ENCODE measurements at regions not wholly inside any gene's neighbourhood (a gene's known extent, or its start where the extent isn't known, plus 50 kb on each side); places are given as distances from the start of the nearest gene placed in this dataset.

DNA sequence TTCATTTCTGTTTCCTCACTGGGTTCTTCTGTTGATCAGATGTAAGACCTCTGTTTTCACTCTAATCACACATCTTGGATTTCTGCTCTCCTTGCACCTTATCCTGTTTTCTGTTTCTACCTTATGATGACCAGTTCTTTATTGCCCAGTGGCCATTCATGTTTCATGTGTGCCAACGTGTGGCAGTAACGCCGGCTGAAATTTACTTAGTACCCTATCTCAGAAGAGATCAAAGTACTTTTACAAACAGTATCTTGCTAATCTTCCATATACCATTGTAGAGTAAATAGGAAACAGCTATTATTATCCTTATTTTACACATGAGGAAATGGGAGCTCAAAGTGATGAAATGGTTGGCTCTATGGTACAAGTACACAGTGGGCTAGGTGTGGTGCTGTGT, 74.0 kb downstream of the GATA3 start:
- Mint-ChIP-seq H3K4me1 (ENCODE audit: unreplicated experiment) (no peaks in the 10 kb centered on the region), H3K27ac (ENCODE audit: unreplicated experiment) (no peak overlapping the region), H3K4me3 (ENCODE audit: unreplicated experiment) (no peak overlapping the region), H3K36me3 (ENCODE audit: low read depth, unreplicated experiment) (no peaks in the 10 kb centered on the region), H3K9me3 (ENCODE audit: unreplicated experiment) (no peaks in the 10 kb centered on the region), H3K27me3 (ENCODE audit: unreplicated experiment) (no peaks in the 10 kb centered on the region)
- DNase-seq (ENCODE audit: low spot score): no peak
- TF ChIP-seq, protein P1, sequence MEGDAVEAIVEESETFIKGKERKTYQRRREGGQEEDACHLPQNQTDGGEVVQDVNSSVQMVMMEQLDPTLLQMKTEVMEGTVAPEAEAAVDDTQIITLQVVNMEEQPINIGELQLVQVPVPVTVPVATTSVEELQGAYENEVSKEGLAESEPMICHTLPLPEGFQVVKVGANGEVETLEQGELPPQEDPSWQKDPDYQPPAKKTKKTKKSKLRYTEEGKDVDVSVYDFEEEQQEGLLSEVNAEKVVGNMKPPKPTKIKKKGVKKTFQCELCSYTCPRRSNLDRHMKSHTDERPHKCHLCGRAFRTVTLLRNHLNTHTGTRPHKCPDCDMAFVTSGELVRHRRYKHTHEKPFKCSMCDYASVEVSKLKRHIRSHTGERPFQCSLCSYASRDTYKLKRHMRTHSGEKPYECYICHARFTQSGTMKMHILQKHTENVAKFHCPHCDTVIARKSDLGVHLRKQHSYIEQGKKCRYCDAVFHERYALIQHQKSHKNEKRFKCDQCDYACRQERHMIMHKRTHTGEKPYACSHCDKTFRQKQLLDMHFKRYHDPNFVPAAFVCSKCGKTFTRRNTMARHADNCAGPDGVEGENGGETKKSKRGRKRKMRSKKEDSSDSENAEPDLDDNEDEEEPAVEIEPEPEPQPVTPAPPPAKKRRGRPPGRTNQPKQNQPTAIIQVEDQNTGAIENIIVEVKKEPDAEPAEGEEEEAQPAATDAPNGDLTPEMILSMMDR (IDR thresholded peaks at IDR 0.05; ENCODE audit: unreplicated experiment): no peak

DNA sequence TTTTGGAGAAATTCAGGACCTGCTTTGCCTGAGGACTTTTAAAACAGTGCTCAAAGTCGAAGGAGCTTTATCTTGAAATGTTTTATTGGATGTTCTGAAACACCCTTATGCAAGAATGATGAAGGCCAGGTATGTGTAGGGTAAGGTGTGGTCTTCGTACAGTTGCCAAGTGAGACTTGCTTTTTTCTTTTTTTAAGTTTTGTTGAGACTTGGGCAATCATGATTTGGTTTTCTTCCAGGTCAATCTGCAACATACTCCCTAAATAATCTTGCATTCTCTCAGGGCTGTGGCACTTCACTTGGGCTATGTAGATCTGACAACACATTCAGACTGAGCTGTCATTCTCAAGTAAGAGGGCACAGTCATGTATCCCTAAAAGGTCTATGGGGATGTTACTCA, 75.0 kb downstream of the GATA3 start:
- Mint-ChIP-seq H3K4me3 (ENCODE audit: unreplicated experiment) (no peak overlapping the region), H3K4me1 (ENCODE audit: unreplicated experiment) (no peaks in the 10 kb centered on the region), H3K27ac (ENCODE audit: unreplicated experiment) (no peak overlapping the region), H3K9me3 (ENCODE audit: unreplicated experiment) (no peaks in the 10 kb centered on the region), H3K27me3 (ENCODE audit: unreplicated experiment) (no peaks in the 10 kb centered on the region), H3K36me3 (ENCODE audit: low read depth, unreplicated experiment) (no peaks in the 10 kb centered on the region)
- DNase-seq (ENCODE audit: low spot score): no peak
- TF ChIP-seq, protein P1 (IDR thresholded peaks at IDR 0.05; ENCODE audit: unreplicated experiment): no peak

DNA sequence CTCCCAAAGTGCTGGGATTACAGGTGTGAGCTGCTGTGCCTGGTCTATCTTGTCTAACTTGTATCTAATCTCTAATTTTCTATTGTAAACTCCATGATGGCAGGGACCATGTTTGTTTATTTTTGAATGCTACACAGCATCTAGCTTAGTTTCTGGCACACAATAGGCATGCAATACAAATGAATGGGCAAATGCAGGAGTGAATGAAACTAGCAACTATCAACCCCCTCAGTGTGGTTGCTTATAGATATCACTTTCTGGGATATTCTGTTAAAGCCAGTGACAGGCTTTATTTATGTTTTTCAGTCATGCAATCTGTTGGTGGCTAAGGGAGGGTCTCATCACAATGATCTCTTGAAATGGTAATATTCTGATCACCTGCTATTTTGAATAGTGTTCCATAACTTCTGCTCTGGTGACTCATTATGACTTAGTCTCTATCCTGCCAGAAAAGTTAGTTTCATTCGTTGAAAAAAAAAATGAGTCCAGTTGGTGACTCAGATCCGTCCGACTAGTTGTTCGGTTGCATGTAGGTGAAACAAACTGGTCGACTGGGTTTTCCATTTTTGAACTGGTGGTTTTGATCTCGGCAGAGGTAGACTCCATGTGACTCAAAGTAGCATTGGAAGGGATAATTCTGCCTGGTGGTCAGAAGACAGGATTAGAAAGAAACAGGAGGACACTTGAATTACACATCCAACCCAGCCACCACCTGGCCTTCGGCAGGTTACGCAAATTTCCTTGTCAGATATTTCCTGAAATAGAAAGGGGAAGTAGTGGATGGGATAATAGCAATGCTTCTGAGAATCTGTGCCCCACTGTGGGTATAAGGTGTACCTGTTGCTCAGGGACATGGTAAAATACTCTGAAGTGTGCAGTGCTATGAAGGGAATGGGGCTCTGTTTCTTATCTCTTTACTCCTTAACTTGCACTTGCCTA, 76.8 kb downstream of the GATA3 start:
- no peak for DNase-seq (ENCODE audit: low spot score)

DNA sequence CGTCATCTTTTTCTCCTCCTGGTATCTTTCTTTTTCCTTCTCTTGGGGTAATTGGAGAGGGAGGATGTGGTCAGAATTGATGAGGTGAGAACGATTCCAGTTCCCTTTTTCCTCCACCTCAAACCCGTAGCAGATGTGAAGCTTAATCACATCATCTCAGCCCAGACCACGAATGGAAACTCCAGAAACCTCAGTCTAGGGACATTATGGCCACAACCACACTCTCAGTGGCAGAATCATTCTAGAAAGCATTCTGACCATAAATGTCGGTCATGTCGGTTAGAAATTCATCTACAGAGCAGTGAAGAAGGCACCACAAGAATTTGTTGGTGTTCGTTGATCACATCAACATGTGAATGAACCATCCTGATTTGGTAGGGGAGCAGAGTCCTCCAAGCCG, 78.7 kb downstream of the GATA3 start:
- Mint-ChIP-seq H3K4me1 (ENCODE audit: unreplicated experiment) (no peaks in the 10 kb centered on the region), H3K27ac (ENCODE audit: unreplicated experiment) (no peak overlapping the region), H3K4me3 (ENCODE audit: unreplicated experiment) (no peak overlapping the region), H3K27me3 (ENCODE audit: unreplicated experiment) (no peaks in the 10 kb centered on the region), H3K36me3 (ENCODE audit: low read depth, unreplicated experiment) (no peaks in the 10 kb centered on the region), H3K9me3 (ENCODE audit: unreplicated experiment) (no peaks in the 10 kb centered on the region)
- DNase-seq (ENCODE audit: low spot score): no peak
- TF ChIP-seq, protein P1 (IDR thresholded peaks at IDR 0.05; ENCODE audit: unreplicated experiment): no peak

More for the DNA sequence above, 76.8 kb downstream of the GATA3 start:
- Mint-ChIP-seq H3K4me1 (ENCODE audit: unreplicated experiment) (no peaks in the 10 kb centered on the region), H3K27me3 (ENCODE audit: unreplicated experiment) (no peaks in the 10 kb centered on the region), H3K4me3 (ENCODE audit: unreplicated experiment) (no peak overlapping the region), H3K27ac (ENCODE audit: unreplicated experiment) (no peak overlapping the region), H3K36me3 (ENCODE audit: low read depth, unreplicated experiment) (no peaks in the 10 kb centered on the region), H3K9me3 (ENCODE audit: unreplicated experiment) (no peaks in the 10 kb centered on the region)
- TF ChIP-seq, protein P1 (IDR thresholded peaks at IDR 0.05; ENCODE audit: unreplicated experiment): no peak

DNA sequence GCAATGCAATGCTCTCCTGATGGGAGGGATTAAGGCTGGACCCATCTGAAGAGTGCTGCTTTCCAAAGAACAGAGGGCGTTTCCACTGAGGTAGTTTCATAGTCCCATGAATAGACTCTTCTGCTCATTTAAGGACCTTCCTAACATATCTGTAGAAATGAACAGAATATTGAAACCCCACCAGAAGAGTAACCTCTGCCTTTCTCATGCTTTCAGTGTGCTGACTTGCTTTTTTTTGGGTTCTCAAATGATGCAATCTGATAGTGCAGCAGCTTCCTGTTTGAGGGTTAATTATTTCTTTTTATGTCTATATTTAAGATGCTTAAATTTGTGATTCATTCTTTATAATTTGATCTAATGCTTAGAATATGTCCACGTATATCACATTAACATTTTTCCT, 82.2 kb downstream of the GATA3 start:
- Mint-ChIP-seq H3K27ac (ENCODE audit: unreplicated experiment) (no peak overlapping the region), H3K4me1 (ENCODE audit: unreplicated experiment) (no peaks in the 10 kb centered on the region), H3K4me3 (ENCODE audit: unreplicated experiment) (no peak overlapping the region), H3K36me3 (ENCODE audit: low read depth, unreplicated experiment) (no peaks in the 10 kb centered on the region), H3K9me3 (ENCODE audit: unreplicated experiment) (no peaks in the 10 kb centered on the region), H3K27me3 (ENCODE audit: unreplicated experiment) (peaks cover 4% of the 10 kb centered on the region)
- no peak for DNase-seq (ENCODE audit: low spot score)
- TF ChIP-seq, protein P1 (IDR thresholded peaks at IDR 0.05; ENCODE audit: unreplicated experiment): no peak
